ENCODE measurements at regions not wholly inside any gene's neighbourhood (a gene's known extent, or its start where the extent isn't known, plus 50 kb on each side); places are given as distances from the start of the nearest gene placed in this dataset.
"Not testable (repeated sequence)": the region's sequence is repeated elsewhere in the genome, so short reads cannot be mapped to it uniquely, and the experiment has no call there.

DNA sequence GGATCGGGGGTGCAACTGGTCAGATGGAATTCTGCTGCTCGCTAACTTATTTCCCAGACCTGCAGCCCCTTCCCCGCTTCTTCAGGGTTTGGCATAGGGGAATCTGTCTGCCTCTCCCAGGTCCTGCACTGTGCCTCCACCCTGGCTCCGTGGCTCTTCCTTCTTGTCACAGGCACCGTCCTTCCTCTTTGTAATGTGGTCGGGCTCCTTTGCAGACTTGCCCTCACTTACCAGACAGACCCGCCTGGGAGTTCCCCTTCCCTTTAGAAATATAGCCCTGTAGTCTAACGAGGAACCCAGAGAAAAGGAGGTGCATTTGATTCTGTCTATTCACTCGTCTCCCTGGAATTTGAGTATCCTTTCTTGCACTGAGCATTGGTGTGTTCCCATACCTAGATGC, 63.9 kb upstream of the PAX8 start:
- POLR2A ChIA-PET: no interaction called here
- BruUV-seq (replicated peaks): no TSS peak
- intact Hi-C loops (cut with micrococcal nuclease): no loop called here
- Histone ChIP-seq H3K27me3 (ENCODE audit: insufficient read depth, low read length) (peaks cover 15% of the 10 kb centered on the region; the same call in 1 of the 2 replicates), H2AFZ (ENCODE audit: low read depth, low read length, poor library complexity, severe bottlenecking) (no peak overlapping the region), H3K79me2 (ENCODE audit: insufficient read depth, low read length) (no peaks in the 10 kb centered on the region), H3K9ac (ENCODE audit: low read length) (no peak overlapping the region), H3K4me1 (ENCODE audit: control insufficient read depth in 1 of 2, insufficient read depth in 2 of 2, low read length in 2 of 2) (peaks cover 0 to 4% of the 10 kb centered on the region in 2 experiments; a peak in 1 of 4 replicates), H3K9me3 (ENCODE audit: control insufficient read depth in 1 of 2, insufficient read depth in 1 of 2, low read depth in 1 of 2, low read length in 2 of 2) (no peaks in the 10 kb centered on the region), H3K36me3 (ENCODE audit: control insufficient read depth in 1 of 2, insufficient read depth in 2 of 2, low read length in 2 of 2) (no peaks in the 10 kb centered on the region), H3K4me2 (ENCODE audit: low read length) (no peak overlapping the region), H3K4me3 (replicated peaks in 1 of 2; ENCODE audit: low read depth in 1 of 2, low read length in 2 of 2) (no peak overlapping the region), H3K9me2 (ENCODE audit: insufficient read depth) (0 out of 2 replicates have a peak, but pooled peaks cover 3% of the 10 kb centered on the region), H3K27ac (ENCODE audit: low read depth, low read length) (no peak overlapping the region), H4K20me1 (ENCODE audit: insufficient read depth) (no peaks in the 10 kb centered on the region)
- CTCF ChIA-PET: no interaction called here
- RAD21 ChIA-PET (ENCODE audit: low non-redundant PET in 1 of 2, low total read pairs in 2 of 2, uncharacterized antibody in 2 of 2, unreplicated experiment in 2 of 2): no interaction called here
- TF ChIP-seq JUND (IDR thresholded peaks at IDR 0.05) (no peak), TCF7L2 (IDR thresholded peaks at IDR 0.05; ENCODE audit: borderline replicate concordance, extremely low read depth, insufficient read depth, insufficient read length) (no peak), YY1 (IDR thresholded peaks at IDR 0.05; ENCODE audit: extremely low read depth, insufficient replicate concordance, low read depth, low read length) (no peak)
- DNase-seq (ENCODE audit: low read depth, low spot score): no peak
- no peak for ATAC-seq

DNA sequence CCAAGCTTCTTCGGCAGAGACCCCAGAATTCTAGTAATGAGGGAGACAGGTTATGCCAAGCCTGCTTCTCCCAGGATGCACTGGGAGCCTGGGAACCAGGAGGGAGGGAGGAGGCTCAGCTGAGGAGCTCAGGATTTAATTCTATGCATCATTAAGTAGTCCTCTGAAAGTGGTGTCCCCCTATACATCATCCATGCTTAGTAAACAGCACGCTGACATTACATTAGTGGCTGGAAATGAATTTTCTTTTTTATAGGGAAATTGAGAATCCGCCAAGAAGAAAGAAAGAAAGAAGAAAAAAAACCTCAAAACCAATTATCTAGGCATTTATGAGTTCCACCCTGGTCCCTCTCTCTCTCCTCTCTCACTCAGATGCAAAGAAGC, 63.1 kb upstream of the PAX8 start:
- H3K27ac ChIP-seq (ENCODE audit: low read depth, low read length); H3K79me2 ChIP-seq (ENCODE audit: insufficient read depth, low read length): not testable (repeated sequence)

More for the DNA sequence above, 63.1 kb upstream of the PAX8 start:
- H3K9ac ChIP-seq (ENCODE audit: low read length); H3K36me3 ChIP-seq (ENCODE audit: control insufficient read depth in 1 of 2, insufficient read depth in 2 of 2, low read length in 2 of 2); H2AFZ ChIP-seq (ENCODE audit: low read depth, low read length, poor library complexity, severe bottlenecking); H3K4me3 ChIP-seq (replicated peaks in 1 of 2; ENCODE audit: low read depth in 1 of 2, low read length in 2 of 2); H3K4me2 ChIP-seq (ENCODE audit: low read length); H3K9me2 ChIP-seq (ENCODE audit: insufficient read depth); ATAC-seq; CTCF ChIA-PET; H3K4me1 ChIP-seq (ENCODE audit: control insufficient read depth in 1 of 2, insufficient read depth in 2 of 2, low read length in 2 of 2); DNase-seq (ENCODE audit: low read depth, low spot score); intact Hi-C loops (cut with micrococcal nuclease); RAD21 ChIA-PET (ENCODE audit: low non-redundant PET in 1 of 2, low total read pairs in 2 of 2, uncharacterized antibody in 2 of 2, unreplicated experiment in 2 of 2); H3K9me3 ChIP-seq (ENCODE audit: control insufficient read depth in 1 of 2, insufficient read depth in 1 of 2, low read depth in 1 of 2, low read length in 2 of 2); POLR2A ChIA-PET; H4K20me1 ChIP-seq (ENCODE audit: insufficient read depth); BruUV-seq (replicated peaks): not testable (repeated sequence)
- H3K27me3 ChIP-seq (ENCODE audit: insufficient read depth, low read length): peaks cover 16% of the 10 kb centered on the region; the same call in 1 of the 2 replicates
